Tibial nerve (tissue), 3 donors: ENCODE measurements at regions not wholly inside any gene's neighbourhood (a gene's known extent, or its start where the extent isn't known, plus 50 kb on each side); places are given as distances from the start of the nearest gene placed in this dataset.

ENCODE experiments used
- CTCF ChIP-seq, 5 experiments: fragments of 200-600 bp in 3 of 5; fragments of 450-650 bp in 2 of 5; sonication (generic) in 3 of 5; IDR thresholded peaks; one replicate each; pipeline ENCODE4 v1.5.1; 2016 to 2019; ENCODE audit warnings: antibody characterized with exemption in 5 of 5, mild to moderate bottlenecking in 3 of 5, moderate library complexity in 2 of 5
- POLR2A ChIP-seq, 2 donors: fragments of 450-650 bp; IDR thresholded peaks; one replicate each; pipeline ENCODE4 v1.6.1; 2017; ENCODE audit warnings: antibody characterized with exemption in 2 of 2, mild to moderate bottlenecking in 2 of 2, moderate library complexity in 2 of 2

GRCh38 chr6:91500689-91501303 lies 913.9 kb upstream of the MAP3K7 start:
- TF ChIP-seq CTCF (IDR thresholded peaks at IDR 0.05) = no peak
- TF ChIP-seq POLR2A (IDR thresholded peaks at IDR 0.05) = no peak
